Skeletal muscle tissue (tissue), 3 donors: ENCODE measurements at regions not wholly inside any gene's neighbourhood (a gene's known extent, or its start where the extent isn't known, plus 50 kb on each side); places are given as distances from the start of the nearest gene placed in this dataset.

ENCODE experiments used
- H3K27ac ChIP-seq: one replicate; pipeline ENCODE4 v1.7.0; 2013; ENCODE audit warnings: mild to moderate bottlenecking, low read depth, low read length, inconsistent platforms
- H3K27me3 ChIP-seq, 3 donors: one replicate each; pipeline ENCODE4 v1.7.0; 2013; ENCODE audit warnings: low read length in 3 of 3; ENCODE audit not compliant: control insufficient read depth in 3 of 3, insufficient read depth in 3 of 3
- H3K36me3 ChIP-seq, 3 donors: one replicate each; pipeline ENCODE4 v1.7.0; 2013; ENCODE audit warnings: low read length in 3 of 3; ENCODE audit not compliant: control insufficient read depth in 3 of 3, insufficient read depth in 3 of 3
- H3K4me1 ChIP-seq, 3 donors: one replicate each; pipeline ENCODE4 v1.7.0; 2013; ENCODE audit warnings: low read length in 3 of 3, mild to moderate bottlenecking in 3 of 3; ENCODE audit not compliant: control insufficient read depth in 3 of 3, insufficient read depth in 3 of 3
- H3K4me3 ChIP-seq, 3 donors: one replicate each; pipeline ENCODE4 v1.7.0; 2013; ENCODE audit warnings: low read length in 3 of 3
- H3K9ac ChIP-seq, 3 donors: one replicate each; pipeline ENCODE4 v1.7.0; 2013; ENCODE audit warnings: low read length in 3 of 3, mild to moderate bottlenecking in 3 of 3, moderate library complexity in 2 of 3, low read depth in 1 of 3
- H3K9me3 ChIP-seq, 3 donors: one replicate each; pipeline ENCODE4 v1.7.0; 2013; ENCODE audit warnings: low read length in 3 of 3; ENCODE audit not compliant: control insufficient read depth in 3 of 3
- donor health status: Osteomylitis.

GRCh38 chr20:53829255-53829723 is 235.7 kb upstream of the ZNF217 start:
- Histone ChIP-seq H3K4me3 (peak overlapping the region; percentile 37 to 59 (median 45)), H3K9me3 (no peaks in the 10 kb centered on the region), H3K27me3 (no peaks in the 10 kb centered on the region), H3K9ac (peak overlapping the region; percentile 43 to 71 (median 60)), H3K4me1 (peaks cover 3 to 25% (median 11%) of the 10 kb centered on the region in 3 donors), H3K27ac (peak overlapping the region; percentile 76), H3K36me3 (no peaks in the 10 kb centered on the region)

GRCh38 chr20:53828682-53829254 is 235.1 kb upstream of the ZNF217 start:
- peak overlapping the region; percentile 15 to 59 (median 45) for H3K4me3 ChIP-seq
- H3K27me3 ChIP-seq: no peaks in the 10 kb centered on the region
- H3K4me1 ChIP-seq: peaks cover 3 to 25% (median 11%) of the 10 kb centered on the region in 3 donors
- peak overlapping the region; percentile 43 to 71 (median 60) for H3K9ac ChIP-seq
- H3K36me3 ChIP-seq: no peaks in the 10 kb centered on the region
- peak overlapping the region; percentile 76 for H3K27ac ChIP-seq
- H3K9me3 ChIP-seq: no peaks in the 10 kb centered on the region

GRCh38 chr20:53828088-53828681 is 234.5 kb upstream of the ZNF217 start:
- no peaks in the 10 kb centered on the region for H3K9me3 ChIP-seq
- peak overlapping the region in 1 of 3 donors; percentile 71 for H3K9ac ChIP-seq
- peak overlapping the region in 2 of 3 donors; percentile 15 to 59 for H3K4me3 ChIP-seq
- no peaks in the 10 kb centered on the region for H3K27me3 ChIP-seq
- H3K36me3 ChIP-seq: no peaks in the 10 kb centered on the region
- H3K4me1 ChIP-seq: peaks cover 3 to 25% (median 11%) of the 10 kb centered on the region in 3 donors
- H3K27ac ChIP-seq: peak overlapping the region; percentile 76

GRCh38 chr20:53827292-53828087 is 233.9 kb upstream of the ZNF217 start:
- Histone ChIP-seq H3K27ac (peak overlapping the region; percentile 76), H3K4me3 (no peak overlapping the region), H3K36me3 (no peaks in the 10 kb centered on the region), H3K4me1 (peaks cover 3 to 25% (median 11%) of the 10 kb centered on the region in 3 donors), H3K9me3 (no peaks in the 10 kb centered on the region), H3K27me3 (no peaks in the 10 kb centered on the region), H3K9ac (no peak overlapping the region)

- H3K27ac ChIP-seq: no peak overlapping the region
- H3K27me3 ChIP-seq: no peaks in the 10 kb centered on the region
- H3K4me1 ChIP-seq: peaks cover 3 to 25% (median 11%) of the 10 kb centered on the region in 3 donors
- no peaks in the 10 kb centered on the region for H3K9me3 ChIP-seq
- H3K36me3 ChIP-seq: no peaks in the 10 kb centered on the region
- no peak overlapping the region for H3K9ac ChIP-seq
- no peak overlapping the region for H3K4me3 ChIP-seq
Measured at GRCh38 chr20:53826597-53827291, 233.1 kb upstream of the ZNF217 start.

GRCh38 chr20:53826090-53826489 is 232.5 kb upstream of the ZNF217 start:
- H3K9ac ChIP-seq: no peak overlapping the region
- H3K27me3 ChIP-seq: no peaks in the 10 kb centered on the region
- no peaks in the 10 kb centered on the region for H3K9me3 ChIP-seq
- no peak overlapping the region for H3K27ac ChIP-seq
- H3K4me1 ChIP-seq: peaks cover 3 to 25% (median 11%) of the 10 kb centered on the region in 3 donors
- no peak overlapping the region for H3K4me3 ChIP-seq
- H3K36me3 ChIP-seq: no peaks in the 10 kb centered on the region

GRCh38 chr20:53825282-53825681 is 231.6 kb upstream of the ZNF217 start:
- Histone ChIP-seq H3K4me1 (peaks cover 3 to 23% (median 11%) of the 10 kb centered on the region in 3 donors), H3K9ac (no peak overlapping the region), H3K9me3 (no peaks in the 10 kb centered on the region), H3K4me3 (no peak overlapping the region), H3K36me3 (no peaks in the 10 kb centered on the region), H3K27me3 (no peaks in the 10 kb centered on the region), H3K27ac (no peak overlapping the region)

GRCh38 chr20:53824779-53825178 is 231.1 kb upstream of the ZNF217 start:
- H3K4me1 ChIP-seq: peaks cover 3 to 18% (median 11%) of the 10 kb centered on the region in 3 donors
- no peaks in the 10 kb centered on the region for H3K9me3 ChIP-seq
- H3K27me3 ChIP-seq: no peaks in the 10 kb centered on the region
- H3K27ac ChIP-seq: no peak overlapping the region
- H3K36me3 ChIP-seq: no peaks in the 10 kb centered on the region
- no peak overlapping the region for H3K9ac ChIP-seq
- no peak overlapping the region for H3K4me3 ChIP-seq

- peaks cover 0 to 4% (median 0%) of the 10 kb centered on the region in 3 donors for H3K4me1 ChIP-seq
- H3K27me3 ChIP-seq: no peaks in the 10 kb centered on the region
- H3K36me3 ChIP-seq: no peaks in the 10 kb centered on the region
- H3K27ac ChIP-seq: no peak overlapping the region
- H3K9ac ChIP-seq: no peak overlapping the region
- no peaks in the 10 kb centered on the region for H3K9me3 ChIP-seq
- H3K4me3 ChIP-seq: no peak overlapping the region
Measured at GRCh38 chr20:53823121-53823764, 229.6 kb upstream of the ZNF217 start.
